GM12891 (cell line): ENCODE measurements at regions not wholly inside any gene's neighbourhood (a gene's known extent, or its start where the extent isn't known, plus 50 kb on each side); places are given as distances from the start of the nearest gene placed in this dataset.
A peak's percentile ranks its signal among the peaks of the same experiment; 100 is the strongest.

ENCODE experiments used
- DNase-seq: peaks from one replicate; pipeline ENCODE4 v3.0.0; 2011; ENCODE audit warnings: low spot score; ENCODE audit not compliant: insufficient read length
- FAIRE-seq: peaks from 2 replicates; lab custom pipeline; 2011; peaks lifted over from hg19 to GRCh38; lab: Jason Lieb, UNC
- PAX5 ChIP-seq: IDR thresholded peaks from 2 replicates; pipeline ENCODE4 v1.6.1; 2011; ENCODE audit warnings: low read length, moderate library complexity, mild to moderate bottlenecking; ENCODE audit not compliant: insufficient read depth, severe bottlenecking
- POLR2A ChIP-seq: IDR thresholded peaks from 2 replicates; pipeline ENCODE4 v1.6.1; 2011; ENCODE audit warnings: low read depth, low read length, control low read depth
- POLR2AphosphoS5 ChIP-seq: IDR thresholded peaks from 2 replicates; pipeline ENCODE4 v1.6.1; 2011; ENCODE audit warnings: low read depth, low read length, control low read depth
- POU2F2 ChIP-seq: IDR thresholded peaks from 2 replicates; pipeline ENCODE4 v1.6.1; 2011; ENCODE audit warnings: low read depth, mild to moderate bottlenecking, control low read depth, low read length, moderate library complexity
- SPI1 ChIP-seq: IDR thresholded peaks from 2 replicates; pipeline ENCODE4 v1.6.1; 2011; ENCODE audit warnings: low read depth, low read length, control low read depth
- TAF1 ChIP-seq: IDR thresholded peaks from 2 replicates; pipeline ENCODE4 v1.6.1; 2011; ENCODE audit warnings: low read depth, low read length, control low read depth

- TF ChIP-seq TAF1 (no peak), PAX5 (no peak), POLR2A (no peak), POU2F2 (no peak)
- DNase-seq (no peak), FAIRE-seq (peak; percentile 74)
Observed at GRCh38 chr12:93025145-93026103, 96.3 kb upstream of the EEA1 start.

DNA sequence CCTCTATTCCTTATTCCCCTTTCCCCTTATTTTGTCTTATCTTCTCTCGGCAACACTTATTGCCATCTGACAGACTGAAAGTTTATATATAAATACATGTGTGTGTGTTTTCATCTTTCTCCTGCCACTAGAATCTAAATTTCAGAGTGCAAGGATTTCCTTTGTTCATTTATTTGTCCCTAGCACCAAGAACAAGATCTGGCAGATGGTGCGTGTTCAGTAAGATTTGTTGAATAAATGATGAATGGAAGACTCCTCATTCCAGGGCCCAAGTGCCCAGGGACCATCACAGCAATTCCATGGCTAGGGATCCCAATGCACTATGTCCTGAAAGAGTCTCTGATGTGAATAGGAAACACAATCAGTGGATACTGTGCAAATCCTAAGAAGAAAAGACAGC is 97.9 kb upstream of the EEA1 start:
- FAIRE-seq (no peak), DNase-seq (no peak)
- TF ChIP-seq SPI1: no peak
- TF ChIP-seq POU2F2: no peak
- TF ChIP-seq TAF1: no peak
- no peak for TF ChIP-seq PAX5

- FAIRE-seq (no peak), DNase-seq (no peak)
- TF ChIP-seq TAF1: no peak
- no peak for TF ChIP-seq POLR2AphosphoS5
- no peak for TF ChIP-seq POU2F2
Observed at GRCh38 chr12:93029091-93029490, 100.0 kb upstream of the EEA1 start.

DNA sequence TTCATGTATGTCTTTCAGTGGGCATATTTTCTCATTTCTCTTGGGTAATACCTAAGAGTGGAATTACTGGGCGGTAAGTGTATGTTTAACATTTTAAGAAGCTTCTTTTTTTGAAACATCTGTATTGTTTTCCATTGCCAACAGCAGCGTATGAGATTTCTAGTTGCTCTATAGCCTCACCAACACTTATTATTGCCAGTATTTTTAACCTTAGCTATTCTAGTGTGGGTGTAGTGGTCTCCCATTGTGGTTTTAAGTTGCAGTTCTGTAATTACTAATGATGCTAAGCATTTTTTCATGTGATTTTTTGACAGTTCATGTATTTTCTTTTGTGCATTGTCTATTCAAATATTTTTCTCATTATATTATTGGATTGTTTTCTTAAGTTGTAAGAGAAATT is 101.9 kb upstream of the EEA1 start:
- TF ChIP-seq POU2F2: no peak
- TF ChIP-seq TAF1: no peak
- TF ChIP-seq PAX5: no peak
- no peak for TF ChIP-seq POLR2AphosphoS5
- TF ChIP-seq SPI1: no peak
- TF ChIP-seq POLR2A: no peak
- no peak for DNase-seq
- no peak for FAIRE-seq

DNA sequence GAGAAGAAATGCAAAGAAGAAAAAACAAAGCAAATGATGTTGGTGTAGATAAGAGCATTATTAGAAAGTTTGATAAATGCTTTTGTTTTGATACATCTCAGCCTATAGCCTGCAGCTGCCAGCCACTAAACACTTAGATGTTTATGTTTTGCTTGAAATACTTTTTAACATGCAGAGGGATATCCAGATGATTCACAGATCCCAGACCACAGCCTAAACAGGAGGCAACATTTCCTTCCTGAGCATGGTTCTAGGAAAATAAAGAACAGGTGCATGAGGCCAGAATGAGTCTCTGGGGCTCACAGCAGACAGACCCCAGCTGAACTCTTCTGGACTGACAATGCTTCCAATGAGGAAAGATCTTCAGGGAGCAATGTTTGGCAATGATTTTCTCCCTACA is 103.7 kb upstream of the EEA1 start:
- DNase-seq: no peak
- FAIRE-seq: no peak
- TF ChIP-seq SPI1: no peak
- TF ChIP-seq POU2F2: no peak
- TF ChIP-seq POLR2AphosphoS5: no peak
- TF ChIP-seq POLR2A: no peak
- TF ChIP-seq TAF1: no peak
- TF ChIP-seq PAX5: no peak

- no peak for FAIRE-seq
- no peak for DNase-seq
- TF ChIP-seq POLR2A (no peak), TAF1 (no peak), POU2F2 (no peak), POLR2AphosphoS5 (no peak), PAX5 (no peak), SPI1 (no peak)
Observed at GRCh38 chr12:93033948-93034347, 104.9 kb upstream of the EEA1 start.

DNA sequence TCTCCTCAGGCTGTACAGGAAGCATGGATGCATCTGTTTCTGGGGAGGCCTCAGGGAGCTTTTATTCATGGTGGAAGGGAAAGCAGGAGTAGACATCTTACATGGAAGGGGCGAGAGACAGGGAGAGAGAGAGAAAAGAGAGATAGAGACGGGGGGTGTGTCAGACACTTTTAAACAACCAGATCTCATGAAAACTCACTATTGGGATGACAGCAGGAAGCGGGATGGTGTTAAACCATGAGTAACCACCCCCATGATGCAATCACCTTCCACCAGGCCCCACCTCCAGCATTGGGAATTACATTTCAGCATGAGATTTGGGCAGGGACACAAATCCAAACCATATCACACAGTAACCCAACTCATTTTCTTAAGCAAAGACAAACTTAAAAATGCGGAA is 110.0 kb upstream of the EEA1 start:
- FAIRE-seq: peak; percentile 54
- DNase-seq: no peak
- TF ChIP-seq SPI1 (no peak), POLR2A (no peak), POU2F2 (no peak), PAX5 (no peak), TAF1 (no peak), POLR2AphosphoS5 (no peak)

GRCh38 chr12:93039930-93040329 is 110.8 kb upstream of the EEA1 start:
- TF ChIP-seq PAX5 (no peak), POLR2AphosphoS5 (no peak), POU2F2 (no peak), SPI1 (no peak), TAF1 (no peak), POLR2A (no peak)
- DNase-seq (no peak), FAIRE-seq (no peak)

DNA sequence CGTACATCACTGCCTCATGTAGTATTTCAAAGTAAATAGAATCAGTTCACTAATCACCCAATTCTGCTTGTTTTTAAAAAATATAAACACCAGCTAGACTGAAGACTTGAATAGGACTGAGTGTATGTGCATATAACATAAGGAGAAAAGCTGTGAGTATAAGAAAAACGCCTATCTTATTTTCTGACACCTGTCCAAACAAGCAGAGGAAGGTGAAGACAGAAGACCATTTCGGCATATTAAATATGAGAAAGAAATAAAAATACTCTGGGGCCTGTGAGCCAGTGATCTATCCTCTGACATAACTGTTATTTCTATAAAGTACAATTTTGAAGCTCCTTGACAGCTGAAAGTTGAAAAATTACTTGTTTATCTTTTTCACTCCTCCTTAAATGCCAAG is 111.3 kb upstream of the EEA1 start:
- no peak for FAIRE-seq
- TF ChIP-seq PAX5 (no peak), POLR2AphosphoS5 (no peak)
- no peak for DNase-seq

- no peak for FAIRE-seq
- no peak for DNase-seq
- no peak for TF ChIP-seq TAF1
- no peak for TF ChIP-seq POU2F2
- no peak for TF ChIP-seq POLR2AphosphoS5
- TF ChIP-seq POLR2A: no peak
- no peak for TF ChIP-seq SPI1
- no peak for TF ChIP-seq PAX5
Observed at GRCh38 chr12:93041416-93041815, 112.3 kb upstream of the EEA1 start.

DNA sequence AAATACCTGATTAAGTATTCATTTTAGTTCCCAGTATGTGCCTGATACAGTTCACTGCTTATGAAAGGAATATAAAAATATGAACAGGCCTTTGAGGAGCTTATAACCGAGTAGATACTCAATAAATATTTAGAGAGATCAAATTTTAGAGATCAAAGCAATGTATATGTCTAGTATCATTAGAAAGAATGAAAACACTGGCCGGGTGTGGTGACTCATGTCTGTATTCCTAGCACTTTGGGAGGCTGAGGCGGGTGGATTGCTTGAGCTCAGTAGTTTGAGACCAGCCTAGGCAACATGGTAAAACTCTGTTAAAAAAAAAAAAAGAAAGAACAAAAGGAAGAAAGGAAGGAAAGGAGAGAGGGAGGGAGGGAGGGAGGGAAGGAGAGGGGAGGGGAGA is 113.2 kb upstream of the EEA1 start:
- no peak for DNase-seq

More for the DNA sequence above, 113.2 kb upstream of the EEA1 start:
- TF ChIP-seq TAF1 (no peak), PAX5 (no peak), POU2F2 (no peak), SPI1 (no peak), POLR2A (no peak), POLR2AphosphoS5 (no peak)
- FAIRE-seq: no peak
